ENCODE measurements at regions not wholly inside any gene's neighbourhood (a gene's known extent, or its start where the extent isn't known, plus 50 kb on each side); places are given as distances from the start of the nearest gene placed in this dataset.
A peak's percentile ranks its signal among the peaks of the same experiment; 100 is the strongest.

- Histone ChIP-seq H4K5ac (ENCODE audit: low read depth, low read length) (no peak overlapping the region), H3K4ac (ENCODE audit: low read depth, low read length) (no peak overlapping the region), H3K56ac (ENCODE audit: extremely low read depth, insufficient read depth, low read length) (no peak overlapping the region), H4K91ac (ENCODE audit: insufficient read depth, low read depth, low read length) (no peak overlapping the region), H2AFZ (replicated peaks; ENCODE audit: low read length, poor library complexity) (no peak overlapping the region), H3K4me3 (ENCODE audit: insufficient read depth, low read depth, low read length) (no peak overlapping the region), H3K4me1 (ENCODE audit: control insufficient read depth, insufficient read depth, low read length) (no peaks in the 10 kb centered on the region), H3K9me1 (ENCODE audit: insufficient read depth, low read length) (no peaks in the 10 kb centered on the region), H2BK120ac (ENCODE audit: low read depth, low read length) (no peak overlapping the region), H2AK5ac (ENCODE audit: low read depth, low read length) (no peak overlapping the region), H2BK20ac (ENCODE audit: low read depth, low read length) (no peak overlapping the region), H4K20me1 (ENCODE audit: insufficient read depth, low read length) (no peaks in the 10 kb centered on the region), H3K27me3 (ENCODE audit: control insufficient read depth, insufficient read depth, low read length) (no peaks in the 10 kb centered on the region), H4K8ac (ENCODE audit: low read depth in 2 of 2, low read length in 2 of 2) (no peak overlapping the region), H2AK9ac (replicated peaks; ENCODE audit: low read depth, low read length, poor library complexity) (no peak overlapping the region), H3K9me3 (ENCODE audit: control insufficient read depth, insufficient read depth, low read length) (0 out of 2 replicates have a peak, but pooled peaks cover under 1% of the 10 kb centered on the region), H2BK15ac (ENCODE audit: low read depth, low read length) (no peak overlapping the region), H2BK5ac (ENCODE audit: low read depth, low read length, poor library complexity, severe bottlenecking) (no peak overlapping the region), H3K23ac (ENCODE audit: low read depth, low read length) (no peak overlapping the region), H3K4me2 (ENCODE audit: low read depth, low read length) (no peak overlapping the region), H3K27ac (ENCODE audit: insufficient read depth, low read length) (no peak overlapping the region), H3K79me1 (ENCODE audit: low read depth in 1 of 2, low read length in 2 of 2) (no peaks in the 10 kb centered on the region), H3K9ac (ENCODE audit: low read depth, low read length) (no peak overlapping the region), H3K36me3 (ENCODE audit: control insufficient read depth, insufficient read depth, low read length) (no peaks in the 10 kb centered on the region), H3K14ac (replicated peaks; ENCODE audit: low read depth, low read length) (no peak overlapping the region), H3K18ac (ENCODE audit: low read depth, low read length) (no peak overlapping the region)
- in situ Hi-C loops (cut with MboI; ENCODE audit: low sequenced_read_pairs): no loop called here
- no TSS peak for BruUV-seq (replicated peaks)
- WGBS, 2 experiments (ENCODE audit: extremely low coverage in 2 of 2, insufficient read length in 1 of 2): no CpG with 5 or more reads among the region's 1 CpG
- ChIA-PET CTCF (no interaction called here), POLR2A (ENCODE audit: unreplicated experiment) (no interaction called here)
- ATAC-seq (ENCODE audit: low read depth) (no peak), DNase-seq (no peak)
- TF ChIP-seq FOS (IDR thresholded peaks at IDR 0.05; ENCODE audit: low read depth, low read length) (no peak), RCOR1 (IDR thresholded peaks at IDR 0.05; ENCODE audit: insufficient replicate concordance, low read length) (no peak), MAFK (IDR thresholded peaks at IDR 0.05; ENCODE audit: low read depth, low read length) (peak; percentile 54), CTCF (conservative IDR thresholded peaks at IDR 0.05; ENCODE audit: low read depth, low read length) (no peak), RFX5 (IDR thresholded peaks at IDR 0.05; ENCODE audit: low read depth, low read length) (no peak), NFE2L2 (IDR thresholded peaks at IDR 0.05; ENCODE audit: low read depth, low read length) (no peak), MAZ (IDR thresholded peaks at IDR 0.05; ENCODE audit: borderline replicate concordance, low read depth, low read length) (no peak)
- dilution Hi-C loops (cut with HindIII; ENCODE audit: low sequenced_read_pairs, unreplicated experiment): no loop called here
- intact Hi-C loops (cut with micrococcal nuclease): no loop called here
Measured at GRCh38 chr12:40158592-40159111, 52.8 kb upstream of the SLC2A13 start.

Data from IMR-90 (cell line).